HG02642 (cell line): ENCODE measurements at regions not wholly inside any gene's neighbourhood (a gene's known extent, or its start where the extent isn't known, plus 50 kb on each side); places are given as distances from the start of the nearest gene placed in this dataset.

Experiments used
- ATAC-seq: cut with Tn5 transposase; IDR thresholded peaks from one replicate; pipeline ENCODE4 v1.9.1; 2021; ENCODE audit warnings: mild to moderate bottlenecking; ENCODE audit not compliant: unreplicated experiment, poor library complexity

DNA sequence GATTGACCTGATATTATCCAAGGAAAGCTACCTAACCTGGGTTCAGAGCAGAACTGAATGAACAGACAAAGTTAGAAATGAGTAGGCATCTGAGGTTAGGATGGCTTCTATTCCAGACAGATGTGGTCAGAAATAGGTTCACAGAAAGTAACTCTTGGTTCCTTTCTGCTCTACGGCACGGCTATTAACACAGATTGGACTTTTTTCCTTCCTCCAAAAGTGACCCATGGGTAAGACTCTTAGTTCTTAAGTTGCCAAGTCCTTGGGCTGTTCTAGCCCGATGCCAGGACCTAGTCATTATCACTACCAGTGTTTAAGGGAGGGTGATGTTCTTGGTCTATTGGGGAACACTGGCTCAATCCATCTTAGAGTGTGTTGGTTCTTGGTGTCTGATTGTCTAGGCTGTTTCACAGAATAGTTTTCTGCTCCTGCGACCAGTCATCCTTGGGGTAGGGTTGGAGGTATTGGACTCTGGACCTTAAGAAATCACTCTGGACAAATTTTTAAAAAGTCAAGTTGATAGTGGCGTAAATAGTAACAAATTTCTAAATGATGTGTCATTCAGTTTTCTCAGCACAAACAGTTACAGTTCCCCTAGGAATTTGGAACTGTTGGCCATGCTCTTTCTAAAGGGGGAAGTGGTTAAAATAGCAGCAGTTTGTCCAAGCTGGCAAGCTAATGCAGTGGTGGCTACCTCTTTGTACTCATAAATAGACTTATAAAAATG lies 60.1 kb upstream of the MYCBP2 start:
- peak; percentile 68 for ATAC-seq

DNA sequence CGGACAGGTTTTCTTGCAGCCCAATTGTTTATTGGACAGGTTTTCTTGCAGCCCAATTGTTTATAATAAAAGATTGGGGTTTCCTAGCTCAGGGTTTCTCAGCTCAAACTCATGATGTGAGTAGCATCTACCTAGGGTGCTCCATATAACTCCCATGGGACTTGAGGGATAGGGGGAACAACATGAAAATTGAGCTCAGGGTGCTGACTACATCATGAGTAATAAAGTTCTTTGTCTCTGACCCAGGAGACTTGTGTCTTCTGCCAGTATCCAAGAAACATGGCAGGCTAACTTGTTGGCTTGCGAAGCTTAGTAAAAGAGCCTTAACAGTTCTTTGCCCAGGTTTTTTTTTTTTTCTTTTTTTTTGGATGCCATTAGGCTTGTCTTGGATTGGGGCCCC lies 59.2 kb upstream of the MYCBP2 start:
- no peak for ATAC-seq

DNA sequence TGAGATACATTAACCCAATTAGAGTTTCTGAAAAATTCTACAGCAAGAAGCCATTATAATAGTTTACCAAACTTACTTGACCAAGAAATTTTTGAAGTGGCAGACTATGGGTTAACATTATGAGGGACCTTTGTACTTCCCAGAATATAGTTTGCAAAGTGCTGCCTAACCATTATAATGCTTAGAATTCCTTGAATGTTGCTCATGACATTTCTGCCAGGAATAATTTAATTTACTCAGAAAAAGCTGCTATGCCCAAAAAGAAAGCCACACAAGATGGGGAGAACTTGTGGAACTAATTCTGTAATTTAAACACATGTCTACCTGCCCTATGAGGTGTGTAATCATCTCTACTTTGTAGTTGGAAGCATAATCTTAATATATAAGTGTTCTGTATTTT lies 58.1 kb upstream of the MYCBP2 start:
- ATAC-seq: no peak

DNA sequence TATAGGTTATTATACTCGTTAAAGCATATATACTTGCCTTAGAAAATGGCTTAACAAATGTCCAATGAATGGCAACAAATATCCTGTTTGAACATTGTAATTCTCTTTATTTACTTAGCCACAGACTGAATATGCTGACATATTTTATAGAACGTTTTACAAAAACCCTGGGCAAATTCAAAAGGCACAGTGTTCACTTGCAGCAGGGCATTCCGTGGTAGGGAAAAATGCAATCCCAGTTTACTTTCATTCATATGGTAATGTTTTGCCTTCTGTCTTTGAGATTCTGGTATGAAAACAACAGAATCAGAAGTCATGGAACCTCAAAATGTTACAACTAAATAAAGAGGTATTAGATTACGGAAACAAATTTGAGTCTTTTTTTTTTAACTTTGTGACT lies 56.2 kb upstream of the MYCBP2 start:
- no peak for ATAC-seq

DNA sequence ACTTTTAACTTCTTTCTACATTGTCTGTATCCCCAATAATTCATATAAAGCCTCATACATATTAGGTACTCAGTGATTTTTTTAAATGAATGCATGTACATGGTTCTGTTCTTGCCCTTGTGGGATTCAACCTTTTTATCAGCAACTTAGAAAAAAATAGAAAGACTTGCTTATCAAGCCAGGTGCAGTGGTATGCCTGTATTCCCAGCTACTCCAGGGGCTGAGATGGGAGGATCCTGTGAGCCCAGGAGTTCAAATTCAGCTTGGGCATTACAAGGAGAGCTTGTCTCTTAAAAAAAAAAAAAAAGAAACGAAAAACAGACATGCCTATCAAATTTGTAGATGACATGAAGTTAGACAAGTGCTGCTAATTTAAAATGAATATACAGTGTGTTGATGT lies 54.2 kb upstream of the MYCBP2 start:
- no peak for ATAC-seq

DNA sequence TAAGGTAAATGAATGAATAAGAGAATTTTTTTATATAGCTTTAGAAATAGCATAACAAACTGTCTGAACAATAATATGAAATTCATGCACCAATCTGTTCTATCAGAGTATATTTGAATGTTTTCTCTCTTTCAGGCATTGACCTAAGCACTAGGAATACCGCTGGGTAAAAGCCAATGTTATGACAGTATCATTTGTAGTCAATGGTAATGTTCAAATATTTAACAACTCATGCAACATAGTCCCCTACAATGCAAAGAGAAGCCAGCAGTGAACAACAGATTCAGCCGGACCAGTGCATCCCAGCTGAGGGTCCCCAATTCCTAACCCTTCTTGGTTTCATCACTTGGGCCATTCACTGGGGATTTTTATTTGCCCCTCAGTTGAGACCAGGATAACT lies 52.6 kb upstream of the MYCBP2 start:
- no peak for ATAC-seq

DNA sequence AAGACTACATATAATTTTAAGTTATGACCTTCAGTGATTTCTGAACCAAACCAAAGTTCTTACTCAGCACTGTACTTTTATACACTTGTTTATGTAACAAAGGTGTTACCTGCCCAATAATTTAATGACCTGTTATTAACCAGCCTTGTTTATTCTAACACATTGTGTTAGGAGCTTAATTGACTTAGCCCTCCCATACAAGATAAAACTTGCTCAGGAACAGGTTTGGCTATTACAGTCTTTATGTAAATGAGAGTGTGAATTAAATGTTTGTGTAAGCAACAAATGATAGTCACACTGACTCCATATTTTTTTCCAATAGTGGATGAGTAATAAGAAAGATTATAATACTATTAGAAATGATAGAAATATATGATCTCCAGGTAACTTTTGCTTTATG lies 51.8 kb upstream of the MYCBP2 start:
- ATAC-seq: no peak

DNA sequence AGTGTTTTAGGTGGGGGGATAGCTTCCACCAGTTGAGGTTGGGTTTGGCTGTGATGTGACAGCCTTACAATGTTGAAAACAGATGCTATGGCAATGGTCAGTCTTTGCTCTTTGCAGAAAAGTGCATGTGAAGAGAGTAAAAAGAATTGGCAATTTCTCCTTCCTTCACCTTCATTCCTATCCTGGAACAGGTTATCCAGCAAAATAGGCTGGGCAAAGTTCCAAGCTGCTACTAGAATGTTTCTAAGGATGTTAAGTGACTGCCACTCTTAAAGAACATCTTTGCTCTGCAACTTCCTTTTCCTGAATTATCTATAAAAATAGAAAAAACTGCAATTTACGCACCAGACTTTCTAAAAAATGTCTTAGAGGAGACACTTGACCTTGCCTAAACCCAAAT lies 50.1 kb upstream of the MYCBP2 start:
- ATAC-seq: no peak
